ENCODE measurements at regions not wholly inside any gene's neighbourhood (a gene's known extent, or its start where the extent isn't known, plus 50 kb on each side); places are given as distances from the start of the nearest gene placed in this dataset.

DNA sequence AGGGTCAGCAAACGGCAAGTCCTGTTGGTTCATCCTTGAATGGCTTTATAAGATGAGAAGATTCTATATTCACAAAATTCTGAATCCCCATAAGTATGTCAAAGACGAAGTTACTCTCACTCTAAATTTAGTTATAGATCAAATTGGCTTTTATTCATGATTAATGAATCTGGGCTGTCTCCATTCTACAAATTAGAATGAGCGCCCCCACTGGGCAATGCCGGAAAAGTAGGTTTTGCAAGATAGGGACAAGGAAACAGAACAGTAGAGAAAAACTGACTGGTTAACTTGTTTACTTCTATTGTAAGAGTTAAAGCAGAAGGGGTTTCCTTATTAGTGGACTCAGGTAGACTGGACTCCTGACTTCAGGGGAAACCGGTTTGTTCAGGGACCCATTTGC, 100.3 kb downstream of the F11 start:
- no peak for TF ChIP-seq POLR2A (IDR thresholded peaks at IDR 0.05)
- TF ChIP-seq, protein P1, sequence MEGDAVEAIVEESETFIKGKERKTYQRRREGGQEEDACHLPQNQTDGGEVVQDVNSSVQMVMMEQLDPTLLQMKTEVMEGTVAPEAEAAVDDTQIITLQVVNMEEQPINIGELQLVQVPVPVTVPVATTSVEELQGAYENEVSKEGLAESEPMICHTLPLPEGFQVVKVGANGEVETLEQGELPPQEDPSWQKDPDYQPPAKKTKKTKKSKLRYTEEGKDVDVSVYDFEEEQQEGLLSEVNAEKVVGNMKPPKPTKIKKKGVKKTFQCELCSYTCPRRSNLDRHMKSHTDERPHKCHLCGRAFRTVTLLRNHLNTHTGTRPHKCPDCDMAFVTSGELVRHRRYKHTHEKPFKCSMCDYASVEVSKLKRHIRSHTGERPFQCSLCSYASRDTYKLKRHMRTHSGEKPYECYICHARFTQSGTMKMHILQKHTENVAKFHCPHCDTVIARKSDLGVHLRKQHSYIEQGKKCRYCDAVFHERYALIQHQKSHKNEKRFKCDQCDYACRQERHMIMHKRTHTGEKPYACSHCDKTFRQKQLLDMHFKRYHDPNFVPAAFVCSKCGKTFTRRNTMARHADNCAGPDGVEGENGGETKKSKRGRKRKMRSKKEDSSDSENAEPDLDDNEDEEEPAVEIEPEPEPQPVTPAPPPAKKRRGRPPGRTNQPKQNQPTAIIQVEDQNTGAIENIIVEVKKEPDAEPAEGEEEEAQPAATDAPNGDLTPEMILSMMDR (IDR thresholded peaks at IDR 0.05): no peak
